ENCODE measurements at regions not wholly inside any gene's neighbourhood (a gene's known extent, or its start where the extent isn't known, plus 50 kb on each side); places are given as distances from the start of the nearest gene placed in this dataset.
A peak's percentile ranks its signal among the peaks of the same experiment; 100 is the strongest.

DNA sequence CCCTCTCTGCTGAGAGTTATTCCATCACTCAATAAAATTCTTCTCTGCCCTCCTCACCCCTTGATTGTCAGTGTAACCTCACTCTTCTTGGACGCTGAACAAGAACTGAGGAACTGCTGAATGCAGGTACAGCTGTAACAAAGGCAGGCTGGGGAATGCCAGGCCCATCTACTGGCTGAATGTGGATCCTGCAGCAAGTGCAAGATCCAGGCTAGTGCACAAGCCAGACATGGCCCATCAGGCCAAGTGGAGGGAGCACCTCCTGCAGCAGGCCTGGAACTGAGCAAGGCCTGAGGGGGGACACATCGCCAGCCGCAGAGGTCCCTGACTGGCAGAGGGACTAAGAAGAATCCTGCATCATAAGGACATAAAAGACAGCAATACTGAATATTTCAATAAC, 411.8 kb upstream of the PCDH10 start:
- TF ChIP-seq, protein P1, sequence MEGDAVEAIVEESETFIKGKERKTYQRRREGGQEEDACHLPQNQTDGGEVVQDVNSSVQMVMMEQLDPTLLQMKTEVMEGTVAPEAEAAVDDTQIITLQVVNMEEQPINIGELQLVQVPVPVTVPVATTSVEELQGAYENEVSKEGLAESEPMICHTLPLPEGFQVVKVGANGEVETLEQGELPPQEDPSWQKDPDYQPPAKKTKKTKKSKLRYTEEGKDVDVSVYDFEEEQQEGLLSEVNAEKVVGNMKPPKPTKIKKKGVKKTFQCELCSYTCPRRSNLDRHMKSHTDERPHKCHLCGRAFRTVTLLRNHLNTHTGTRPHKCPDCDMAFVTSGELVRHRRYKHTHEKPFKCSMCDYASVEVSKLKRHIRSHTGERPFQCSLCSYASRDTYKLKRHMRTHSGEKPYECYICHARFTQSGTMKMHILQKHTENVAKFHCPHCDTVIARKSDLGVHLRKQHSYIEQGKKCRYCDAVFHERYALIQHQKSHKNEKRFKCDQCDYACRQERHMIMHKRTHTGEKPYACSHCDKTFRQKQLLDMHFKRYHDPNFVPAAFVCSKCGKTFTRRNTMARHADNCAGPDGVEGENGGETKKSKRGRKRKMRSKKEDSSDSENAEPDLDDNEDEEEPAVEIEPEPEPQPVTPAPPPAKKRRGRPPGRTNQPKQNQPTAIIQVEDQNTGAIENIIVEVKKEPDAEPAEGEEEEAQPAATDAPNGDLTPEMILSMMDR (optimal IDR thresholded peaks at IDR 0.05 in 1 of 3, IDR thresholded peaks at IDR 0.05 in 1 of 3, conservative IDR thresholded peaks at IDR 0.05 in 1 of 3; ENCODE audit: extremely low read depth in 1 of 3, insufficient read depth in 2 of 3, low read length in 3 of 3): peak in 1 of 3 experiments; percentile 25
- TF ChIP-seq EZH2 (IDR thresholded peaks at IDR 0.05; ENCODE audit: low read length): no peak
